ELF-1 (cell line): ENCODE measurements at regions not wholly inside any gene's neighbourhood (a gene's known extent, or its start where the extent isn't known, plus 50 kb on each side); places are given as distances from the start of the nearest gene placed in this dataset.

Experiments used
- DNase-seq: peaks from one replicate; pipeline ENCODE4 v3.0.0-alpha.2; 2016; ENCODE audit warnings: low read depth, low spot score

GRCh38 chr5:106028314-106028713 lies 1642.4 kb downstream of the EFNA5 start:
- no peak for DNase-seq

GRCh38 chr5:106020894-106021293 lies 1649.8 kb downstream of the EFNA5 start:
- DNase-seq: no peak

- no peak for DNase-seq
Observed at GRCh38 chr5:106019261-106019660, 1651.5 kb downstream of the EFNA5 start.

DNA sequence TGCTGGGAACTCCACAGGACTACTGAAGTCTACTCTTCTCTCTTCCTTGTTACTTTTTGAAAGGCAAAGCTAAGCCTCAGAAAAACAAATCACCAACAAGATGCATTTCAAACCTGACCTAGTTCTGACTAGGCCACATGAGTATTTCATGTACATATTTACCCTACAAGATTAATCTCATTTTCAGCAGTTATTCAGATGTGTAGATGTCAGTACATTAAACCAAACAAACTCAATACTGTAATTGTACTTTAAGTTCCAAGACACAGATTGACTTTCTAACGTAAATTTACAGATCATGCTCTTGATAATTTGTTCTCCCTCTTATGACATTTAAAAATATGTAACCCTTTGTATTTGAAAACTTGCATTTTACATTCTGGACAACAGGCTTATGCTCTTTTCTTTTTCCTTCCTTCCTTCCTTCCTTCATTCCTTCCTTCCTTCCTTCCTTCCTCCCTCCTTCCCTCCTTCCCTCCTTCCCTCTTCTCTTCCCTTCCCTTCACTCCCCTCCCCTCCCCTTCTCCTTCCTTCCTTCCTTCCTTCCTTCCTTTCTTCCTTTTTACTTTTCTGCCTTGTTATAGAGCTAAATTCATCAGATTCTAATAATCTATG lies 1653.4 kb downstream of the EFNA5 start:
- DNase-seq: no peak

GRCh38 chr5:106014262-106014661 lies 1656.5 kb downstream of the EFNA5 start:
- DNase-seq: no peak

DNA sequence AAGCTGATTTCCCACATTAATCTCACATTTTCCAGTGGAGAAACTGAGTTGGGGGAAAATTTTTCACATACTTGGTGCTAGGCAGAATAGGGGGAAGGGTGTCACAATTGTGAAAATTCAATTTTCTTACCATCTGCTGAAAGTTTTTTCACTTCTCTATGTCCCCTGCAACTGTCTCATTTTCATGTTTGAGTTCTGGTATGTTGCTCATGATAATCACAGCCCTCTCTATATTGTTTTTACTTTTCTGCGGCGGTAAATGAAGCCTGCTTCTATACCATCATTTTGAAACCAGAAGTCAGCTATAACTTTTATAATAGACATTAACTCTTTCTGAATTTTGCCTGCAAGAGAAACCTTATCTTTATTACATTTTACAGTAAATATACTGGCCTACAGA lies 1664.5 kb downstream of the EFNA5 start:
- DNase-seq: no peak

- peak; percentile 1 for DNase-seq
Observed at GRCh38 chr5:105998991-105999390, 1671.7 kb downstream of the EFNA5 start.

GRCh38 chr5:105993027-105993426 lies 1677.7 kb downstream of the EFNA5 start:
- DNase-seq: no peak

- DNase-seq: peak; percentile 4
Observed at GRCh38 chr5:105982526-105982925, 1688.2 kb downstream of the EFNA5 start.

DNA sequence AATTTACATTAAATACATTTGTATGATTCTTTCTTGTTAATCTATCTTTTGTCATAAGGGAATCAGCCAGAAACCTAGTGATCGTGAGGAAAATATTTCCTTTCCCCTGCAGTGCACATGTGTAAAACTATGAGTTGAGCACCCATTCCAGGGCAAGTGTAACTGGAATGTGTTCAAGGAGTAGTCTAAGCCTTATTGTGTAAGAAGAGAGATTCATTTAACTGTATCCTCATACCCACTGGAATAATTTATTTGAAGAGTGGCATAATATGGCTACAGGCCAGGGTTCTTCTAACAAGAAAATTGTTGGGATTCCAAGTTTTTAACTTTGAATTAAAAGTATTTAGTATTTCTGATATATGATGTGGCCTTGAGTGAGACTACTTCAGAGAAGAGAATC lies 1692.7 kb downstream of the EFNA5 start:
- DNase-seq: no peak

- DNase-seq: no peak
Observed at GRCh38 chr5:105977163-105977562, 1693.6 kb downstream of the EFNA5 start.

DNA sequence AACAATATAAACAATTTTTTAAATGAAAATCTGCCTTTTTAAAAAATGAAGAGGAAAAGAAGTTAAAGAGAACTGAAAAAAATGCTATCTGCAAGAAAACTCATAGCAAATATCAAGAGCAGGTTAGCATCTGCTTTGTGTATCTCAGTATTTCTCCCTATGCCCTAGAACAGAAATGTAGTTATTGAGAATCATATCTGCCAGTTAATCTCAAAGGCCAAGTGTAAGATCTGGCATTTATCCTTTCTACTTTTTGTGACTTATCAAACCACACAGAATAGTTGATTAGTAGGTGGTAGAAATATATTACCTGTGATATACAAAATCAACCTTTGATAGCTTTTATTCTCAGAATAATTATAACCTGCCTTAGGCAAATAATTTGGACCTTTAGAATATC lies 1699.8 kb downstream of the EFNA5 start:
- no peak for DNase-seq

GRCh38 chr5:105968981-105969380 lies 1701.8 kb downstream of the EFNA5 start:
- no peak for DNase-seq

DNA sequence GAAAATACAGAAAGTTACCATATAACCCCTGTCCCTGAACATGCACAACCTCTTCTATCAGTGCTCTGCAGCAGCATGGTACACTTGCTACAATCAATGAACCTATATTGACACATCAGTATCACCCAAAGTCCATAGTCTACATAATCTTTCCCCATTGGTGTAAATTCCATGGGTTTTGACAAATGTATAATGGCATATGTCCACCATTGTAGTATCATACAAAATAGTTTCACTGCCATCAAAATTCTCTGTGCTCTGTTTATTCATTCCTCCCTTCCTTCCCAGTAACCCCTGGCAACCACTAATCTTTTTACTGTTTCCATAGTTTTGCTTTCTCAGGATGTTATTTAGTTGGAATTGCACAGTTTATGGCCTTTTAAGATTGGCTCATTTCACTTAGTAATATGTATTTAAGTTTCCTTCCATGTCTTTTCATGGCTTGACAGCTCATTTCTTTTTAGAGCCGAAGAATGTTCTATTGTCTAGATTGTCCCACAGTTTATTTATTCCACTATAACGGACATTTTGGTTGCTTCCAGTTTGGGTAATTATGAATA lies 1707.0 kb downstream of the EFNA5 start:
- DNase-seq: no peak

DNA sequence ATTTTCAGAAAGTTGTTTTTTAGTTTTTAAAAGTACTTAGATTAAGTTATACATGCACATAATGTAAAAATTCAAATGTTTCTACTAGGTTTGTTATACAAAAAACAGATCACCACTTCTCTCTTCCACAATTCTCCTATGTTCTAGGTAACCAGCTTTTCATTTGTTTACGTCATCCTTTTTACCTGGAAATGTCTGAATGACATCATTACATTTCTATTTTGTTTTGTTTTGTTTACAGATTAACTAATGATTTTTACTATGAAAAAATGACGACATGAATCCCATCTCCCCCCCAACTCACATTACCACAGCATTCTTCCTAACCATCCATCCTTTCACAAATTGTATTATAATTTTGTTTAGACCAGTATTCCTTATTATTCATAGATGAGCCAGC lies 1709.2 kb downstream of the EFNA5 start:
- DNase-seq: no peak

DNA sequence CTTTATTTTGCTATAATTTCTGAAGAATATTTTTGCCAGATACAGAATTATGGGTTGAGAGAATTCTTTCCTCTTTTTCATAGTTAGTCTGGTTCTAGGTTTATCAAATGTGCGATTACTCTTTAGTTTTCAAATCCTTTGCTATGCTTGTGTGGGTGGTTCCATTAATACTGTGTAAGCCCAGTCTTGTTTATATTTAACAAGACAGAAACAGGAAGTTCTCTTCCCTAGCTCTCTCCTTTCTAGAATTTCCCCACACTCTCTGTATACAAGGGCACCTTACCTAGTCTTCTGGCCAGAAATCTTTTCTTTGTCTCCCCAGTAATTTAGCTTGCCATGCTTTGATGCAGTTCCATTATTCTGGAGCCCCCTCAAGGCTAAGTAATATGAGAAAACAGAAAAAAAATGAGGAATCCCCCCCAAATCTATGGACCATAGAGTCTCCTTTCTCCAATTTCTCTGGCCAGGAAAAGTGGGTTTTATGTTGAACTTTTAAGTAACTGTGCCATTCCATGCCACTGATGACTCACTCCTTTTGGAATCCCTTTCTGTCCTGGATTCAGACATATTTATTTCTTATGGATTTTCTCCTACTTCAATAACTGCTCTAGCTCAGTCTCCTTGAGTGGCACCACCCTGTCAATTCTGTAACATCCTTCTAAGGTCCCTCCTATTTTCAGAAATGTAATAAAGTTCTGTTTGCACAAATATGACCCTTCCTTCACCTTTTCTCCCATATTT lies 1714.1 kb downstream of the EFNA5 start:
- no peak for DNase-seq

DNA sequence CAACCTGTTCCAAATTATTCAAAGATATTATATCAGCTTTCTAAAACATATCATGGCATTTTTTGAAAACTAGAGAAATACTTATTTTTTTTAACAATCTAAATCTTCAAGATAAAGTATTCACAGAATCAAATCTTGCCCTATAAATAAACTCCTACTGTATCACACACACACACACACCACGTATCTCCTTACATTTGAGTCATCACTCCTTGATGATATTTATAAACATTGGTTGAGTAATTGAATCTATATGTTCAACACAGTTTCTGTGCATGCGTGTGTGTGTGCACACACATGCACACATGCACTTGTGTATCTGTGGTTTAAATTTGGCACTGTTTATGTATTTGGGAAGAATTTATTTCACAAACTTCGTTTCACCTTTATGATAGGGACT lies 1716.4 kb downstream of the EFNA5 start:
- DNase-seq: no peak

DNA sequence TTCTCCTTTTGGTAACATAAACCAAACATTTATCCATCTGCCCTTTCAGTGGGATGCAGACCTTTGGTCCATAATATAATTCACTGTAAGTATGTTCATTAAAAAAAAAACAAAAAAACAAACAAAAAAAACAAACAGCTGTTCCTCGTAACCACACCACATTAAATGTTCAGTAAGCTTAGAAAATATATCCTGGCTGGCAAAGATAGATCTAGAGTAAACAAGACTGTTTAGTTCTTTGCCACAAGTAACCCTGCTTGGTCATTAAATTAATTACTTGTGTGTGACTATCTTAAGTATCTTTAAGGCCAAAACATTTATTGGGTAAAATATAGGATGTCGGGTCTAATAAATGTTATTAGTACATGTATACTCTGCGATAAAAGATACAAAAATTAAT lies 1717.1 kb downstream of the EFNA5 start:
- DNase-seq: no peak

- DNase-seq: no peak
Observed at GRCh38 chr5:105952875-105953274, 1717.9 kb downstream of the EFNA5 start.

GRCh38 chr5:105947461-105947860 lies 1723.3 kb downstream of the EFNA5 start:
- DNase-seq: no peak

DNA sequence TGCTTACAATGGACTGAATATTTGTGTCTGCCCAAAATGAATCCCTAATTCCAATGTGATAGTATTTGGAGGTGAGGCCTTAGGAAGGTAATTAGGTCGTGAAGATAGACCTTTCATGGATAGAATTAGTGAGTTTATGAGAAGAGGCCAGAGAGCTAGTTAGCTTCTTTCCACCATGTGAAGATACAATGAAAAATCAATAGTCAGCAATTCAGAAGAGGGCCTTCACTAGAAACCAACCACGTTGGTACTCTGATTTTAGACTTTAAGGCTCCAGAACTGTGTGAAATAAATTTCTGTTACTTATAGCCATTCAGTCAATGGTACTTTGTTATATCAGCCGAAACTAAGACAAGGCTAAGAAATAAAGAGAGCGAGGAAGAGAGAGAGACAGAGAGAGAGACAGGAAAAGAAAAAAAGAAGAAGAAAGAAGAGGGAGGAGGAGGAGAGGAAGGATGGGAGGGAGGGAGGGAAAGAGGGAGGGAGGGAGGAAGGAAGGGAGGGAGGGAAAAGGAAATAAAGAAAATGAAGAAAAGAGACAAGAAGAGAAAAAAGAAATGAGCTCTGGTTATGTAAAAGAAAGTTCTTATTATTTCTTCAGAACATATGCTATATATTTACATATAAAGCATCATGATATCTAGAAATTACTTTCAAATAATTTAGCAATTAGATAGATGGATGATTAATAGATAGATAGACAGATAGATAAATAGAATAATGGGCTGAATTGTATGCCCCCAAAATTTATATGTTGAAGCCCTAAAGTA lies 1725.3 kb downstream of the EFNA5 start:
- no peak for DNase-seq

DNA sequence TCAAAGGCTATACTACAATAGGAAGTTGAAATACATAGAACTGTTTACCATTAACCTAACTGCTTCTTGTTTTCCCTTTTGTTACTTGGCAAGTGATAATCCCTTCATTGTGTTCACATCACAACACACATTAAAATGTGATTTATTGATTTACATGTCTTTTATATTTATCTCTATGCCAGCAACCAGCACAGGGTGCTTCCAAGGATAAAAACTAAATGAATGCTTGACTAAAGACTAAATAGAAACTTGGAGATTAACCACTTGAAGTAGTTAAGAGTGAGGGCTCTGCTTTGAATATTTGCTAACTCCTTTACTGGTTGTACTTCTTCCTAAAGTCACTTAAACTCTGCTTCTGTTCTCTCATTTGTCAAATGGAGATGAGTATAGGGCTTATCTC lies 1730.6 kb downstream of the EFNA5 start:
- DNase-seq: no peak
